Frontal cortex (tissue), 3 donors: ENCODE measurements at regions not wholly inside any gene's neighbourhood (a gene's known extent, or its start where the extent isn't known, plus 50 kb on each side); places are given as distances from the start of the nearest gene placed in this dataset.
"Not testable (repeated sequence)": the region's sequence is repeated elsewhere in the genome, so short reads cannot be mapped to it uniquely, and the experiment has no call there.

ENCODE experiments used
- DNase-seq, 2 donors: peaks; one replicate each; pipeline ENCODE4 v3.0.0; 2012; ENCODE audit warnings: low spot score in 2 of 2
- FAIRE-seq: peaks from 2 replicates; lab custom pipeline; 2012; peaks lifted over from hg19 to GRCh38; lab: Jason Lieb, UNC
- donor health status: control.
- donor health status: control.
- donor health status: control.

GRCh38 chr6:120282005-120282404, 932.4 kb upstream of the MAN1A1 start:
- no peak for FAIRE-seq

GRCh38 chr6:120279466-120280167, 930.1 kb upstream of the MAN1A1 start:
- no peak for DNase-seq
- FAIRE-seq, result no peak

More at GRCh38 chr6:120282005-120282404, 932.4 kb upstream of the MAN1A1 start:
- DNase-seq, result no peak

- no peak for FAIRE-seq
- DNase-seq, result no peak
Measured at GRCh38 chr6:120278689-120279396, 929.3 kb upstream of the MAN1A1 start.

- FAIRE-seq, result no peak
- DNase-seq, result no peak
Measured at GRCh38 chr6:120274547-120274946, 925.0 kb upstream of the MAN1A1 start.

GRCh38 chr6:120273411-120273810, 923.9 kb upstream of the MAN1A1 start:
- no peak for FAIRE-seq
- DNase-seq, result no peak

- no peak for DNase-seq
- no peak for FAIRE-seq
Measured at GRCh38 chr6:120272038-120272437, 922.5 kb upstream of the MAN1A1 start.

- DNase-seq, FAIRE-seq: not testable (repeated sequence)
Measured at GRCh38 chr6:120268256-120268655, 918.7 kb upstream of the MAN1A1 start.

GRCh38 chr6:120262354-120262753, 912.8 kb upstream of the MAN1A1 start:
- no peak for FAIRE-seq
- no peak for DNase-seq

GRCh38 chr6:120260636-120261035, 911.1 kb upstream of the MAN1A1 start:
- DNase-seq (no peak), FAIRE-seq (no peak)

GRCh38 chr6:120254651-120255050, 905.1 kb upstream of the MAN1A1 start:
- FAIRE-seq, result no peak
- no peak for DNase-seq

GRCh38 chr6:120248451-120248850, 898.9 kb upstream of the MAN1A1 start:
- no peak for FAIRE-seq

GRCh38 chr6:120237221-120237620, 887.7 kb upstream of the MAN1A1 start:
- DNase-seq, result no peak
- no peak for FAIRE-seq

More at GRCh38 chr6:120248451-120248850, 898.9 kb upstream of the MAN1A1 start:
- DNase-seq, result no peak

GRCh38 chr6:120230008-120230407, 880.4 kb upstream of the MAN1A1 start:
- no peak for FAIRE-seq
- DNase-seq, result no peak

GRCh38 chr6:120228297-120228696, 878.7 kb upstream of the MAN1A1 start:
- DNase-seq, result no peak
- FAIRE-seq, result no peak

- DNase-seq, result no peak
- no peak for FAIRE-seq
Measured at GRCh38 chr6:120219339-120219738, 869.8 kb upstream of the MAN1A1 start.

GRCh38 chr6:120214088-120214499, 864.5 kb upstream of the MAN1A1 start:
- DNase-seq (no peak), FAIRE-seq (no peak)

- DNase-seq (no peak), FAIRE-seq (no peak)
Measured at GRCh38 chr6:120211955-120212792, 862.6 kb upstream of the MAN1A1 start.

- no peak for FAIRE-seq
- no peak for DNase-seq
Measured at GRCh38 chr6:120202878-120203277, 853.3 kb upstream of the MAN1A1 start.

GRCh38 chr6:120200853-120201252, 851.3 kb upstream of the MAN1A1 start:
- DNase-seq (no peak), FAIRE-seq (no peak)

GRCh38 chr6:120198033-120198432, 848.5 kb upstream of the MAN1A1 start:
- DNase-seq (peak in 1 of 2 donors; percentile 1), FAIRE-seq (no peak)

- FAIRE-seq (no peak), DNase-seq (no peak)
Measured at GRCh38 chr6:120186080-120186479, 836.5 kb upstream of the MAN1A1 start.
